HG03378 (cell line): ENCODE measurements at regions not wholly inside any gene's neighbourhood (a gene's known extent, or its start where the extent isn't known, plus 50 kb on each side); places are given as distances from the start of the nearest gene placed in this dataset.

Experiments
- ATAC-seq: cut with Tn5 transposase; IDR thresholded peaks from one replicate; pipeline ENCODE4 v1.9.1; 2021; ENCODE audit warnings: mild to moderate bottlenecking, moderate library complexity; ENCODE audit not compliant: unreplicated experiment

- no peak for ATAC-seq
Measured at GRCh38 chr1:222046684-222047263, 304.9 kb upstream of the DUSP10 start.

DNA sequence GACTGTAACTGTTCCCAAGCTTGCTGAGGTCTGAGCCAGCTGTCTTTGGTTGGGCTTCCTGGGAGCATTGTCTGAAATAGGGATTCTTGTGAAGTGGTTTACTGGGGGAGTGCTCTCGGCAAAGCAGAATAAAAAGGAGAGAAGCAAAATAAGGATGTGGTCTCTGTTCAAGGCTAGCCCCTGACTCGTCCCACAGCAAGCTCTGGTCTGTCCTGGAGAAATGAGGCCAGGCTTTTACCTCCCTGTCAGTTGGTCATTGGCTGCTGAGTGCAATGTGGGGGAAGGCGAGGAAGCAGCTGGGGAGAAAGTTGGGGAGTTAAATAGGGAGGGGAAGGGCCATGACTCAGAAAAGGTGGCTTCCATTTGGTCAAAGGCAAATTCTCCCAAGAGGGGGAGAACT lies 303.9 kb upstream of the DUSP10 start:
- no peak for ATAC-seq

DNA sequence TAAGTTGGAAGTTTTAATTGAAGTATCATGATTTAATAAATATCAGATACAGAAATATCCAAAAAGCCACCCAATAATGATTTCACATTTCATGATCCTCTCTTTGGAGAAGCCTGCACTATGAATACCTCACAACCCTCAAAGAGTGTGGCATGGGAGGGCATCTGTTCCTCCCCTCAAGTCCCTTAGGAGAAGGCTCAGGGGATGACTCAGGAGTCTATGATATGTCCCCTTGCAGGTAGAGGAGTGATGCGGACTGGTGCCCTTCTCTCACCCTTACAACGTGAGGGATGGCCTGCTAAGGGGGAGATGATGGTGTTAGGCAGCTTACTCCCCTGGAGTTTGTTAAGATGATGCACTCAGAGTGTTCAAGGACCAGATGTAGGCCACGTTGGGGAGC lies 303.3 kb upstream of the DUSP10 start:
- no peak for ATAC-seq

DNA sequence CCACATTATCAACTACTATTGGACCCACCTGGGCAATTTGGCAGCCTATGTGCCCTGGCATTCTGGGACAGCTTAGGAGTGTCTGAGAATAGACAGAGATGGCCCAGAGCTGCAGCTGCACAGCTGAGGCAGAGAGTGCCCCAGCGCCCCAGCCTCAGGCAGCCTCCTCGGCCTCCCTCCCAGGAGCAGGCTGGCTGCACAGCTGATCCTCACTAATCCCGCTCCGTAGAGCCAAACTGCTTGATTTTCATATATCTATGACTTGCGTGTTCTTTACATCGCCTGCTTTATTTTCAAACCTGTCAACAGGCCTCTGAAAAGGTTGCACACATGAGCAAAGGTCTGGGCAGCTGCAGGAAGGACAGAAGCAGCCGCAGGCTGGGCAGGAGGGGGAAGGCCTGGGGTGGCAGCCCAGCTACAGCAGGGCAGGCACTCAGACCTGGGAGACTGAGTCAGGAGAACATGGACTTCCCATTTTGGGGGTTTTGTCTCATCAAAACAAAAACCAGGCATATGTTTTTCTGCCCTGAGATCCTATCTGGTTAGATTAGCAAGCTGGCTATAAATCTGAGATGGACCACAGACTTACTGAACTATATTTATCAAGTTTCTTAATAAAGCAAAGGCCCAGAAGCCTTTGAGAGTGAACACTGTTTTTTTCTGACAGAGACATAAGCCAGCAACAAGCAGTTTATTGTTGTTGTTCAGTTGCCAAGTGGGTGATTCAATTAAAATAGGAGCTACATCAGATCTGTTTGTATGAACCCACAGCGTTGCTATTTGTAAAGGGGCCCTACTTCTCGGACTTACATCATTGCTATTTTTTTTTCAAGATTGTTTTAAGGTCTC lies 301.8 kb upstream of the DUSP10 start:
- no peak for ATAC-seq

GRCh38 chr1:222042120-222042519 lies 300.2 kb upstream of the DUSP10 start:
- no peak for ATAC-seq

- ATAC-seq: no peak
Measured at GRCh38 chr1:222040955-222041354, 299.1 kb upstream of the DUSP10 start.

DNA sequence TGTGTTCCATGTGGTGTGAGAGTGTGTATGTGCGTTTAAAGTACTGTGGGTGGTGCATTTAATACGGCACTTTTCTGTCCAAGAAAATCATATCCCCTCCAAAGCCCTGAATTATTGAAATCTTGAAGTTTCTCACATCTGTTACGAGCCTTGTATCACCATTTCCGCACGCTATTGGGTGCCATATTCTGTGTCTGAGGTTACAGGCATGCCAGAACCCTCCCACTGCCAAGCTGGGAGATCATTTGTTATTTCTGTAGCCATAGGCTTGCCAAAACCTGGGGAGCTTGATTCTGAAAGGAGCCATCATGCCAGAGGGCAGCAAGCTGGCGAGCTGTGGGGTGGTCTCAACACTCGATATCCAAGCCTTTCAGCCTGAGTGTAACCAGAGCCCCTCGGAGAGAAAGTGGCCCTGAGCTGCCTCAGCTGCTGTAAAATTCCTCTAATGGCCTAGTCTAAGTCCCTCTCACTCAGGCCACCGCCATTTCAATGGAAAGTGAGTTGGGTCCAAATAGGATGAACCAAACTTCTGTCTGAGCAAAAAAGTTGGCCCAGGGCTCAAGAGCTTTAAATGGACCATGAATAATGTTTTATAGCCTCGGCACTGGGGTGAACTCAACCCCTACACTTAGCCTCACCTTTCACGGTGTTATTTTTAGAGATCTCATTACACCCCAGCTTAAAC lies 298.4 kb upstream of the DUSP10 start:
- no peak for ATAC-seq

DNA sequence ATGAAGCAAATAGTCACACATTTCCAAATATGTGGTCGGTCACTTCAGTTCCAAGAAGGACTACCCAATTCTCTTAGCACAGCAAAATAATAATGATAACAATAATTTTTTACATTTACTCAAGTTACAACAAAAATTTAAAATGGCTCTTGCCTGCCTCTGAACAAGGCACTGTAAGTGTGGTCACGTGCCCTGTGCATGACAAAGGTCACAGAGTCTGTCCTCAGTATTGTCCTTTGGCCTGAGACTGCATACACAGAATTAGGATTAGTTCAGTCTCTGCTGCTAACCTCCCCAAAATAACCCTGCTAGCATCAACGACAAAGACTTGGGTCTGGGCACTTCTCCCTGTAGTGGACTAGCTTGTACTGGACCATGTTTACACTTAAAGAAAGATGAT lies 297.1 kb upstream of the DUSP10 start:
- ATAC-seq: no peak

DNA sequence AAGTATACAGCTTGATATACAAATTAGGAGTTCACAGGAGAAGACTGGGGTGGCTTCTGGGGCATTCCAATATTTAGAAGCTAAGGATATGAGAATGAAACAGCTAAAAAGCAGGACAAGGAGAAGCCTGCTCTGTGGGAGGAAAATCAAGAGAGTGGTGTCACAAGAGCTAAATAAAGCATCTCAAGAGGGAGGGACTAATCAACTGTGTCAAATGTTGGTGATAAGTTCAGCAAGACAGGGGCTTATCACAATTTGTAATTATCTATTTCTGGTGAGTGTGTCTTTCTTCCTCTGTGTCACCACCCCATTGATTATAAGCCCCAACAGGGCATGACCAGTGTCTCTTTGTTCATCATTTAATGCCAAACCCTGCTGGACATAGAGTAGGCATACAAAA lies 295.8 kb upstream of the DUSP10 start:
- no peak for ATAC-seq

- no peak for ATAC-seq
Measured at GRCh38 chr1:222034790-222035189, 292.9 kb upstream of the DUSP10 start.

GRCh38 chr1:222033450-222033849 lies 291.6 kb upstream of the DUSP10 start:
- ATAC-seq: no peak

- ATAC-seq: no peak
Measured at GRCh38 chr1:222031318-222031717, 289.4 kb upstream of the DUSP10 start.

DNA sequence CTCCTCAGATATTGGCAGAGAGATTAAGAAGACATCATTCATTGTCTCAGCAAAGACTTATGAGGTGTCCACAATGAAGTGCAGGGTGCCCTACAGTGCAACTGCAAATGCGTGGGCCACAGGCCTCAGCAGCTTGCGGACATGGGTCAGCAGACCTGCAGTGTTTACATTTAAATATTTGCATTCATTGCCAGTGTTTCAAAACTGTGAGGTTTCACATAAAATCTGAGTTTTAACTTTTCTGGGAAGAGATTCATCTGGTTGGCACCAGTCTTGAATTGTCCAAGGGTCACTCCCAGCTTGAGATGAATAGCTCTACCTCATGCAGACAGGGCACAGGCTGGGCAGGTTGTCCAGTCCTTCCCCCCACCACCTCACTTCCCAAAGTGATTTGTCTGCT lies 286.8 kb upstream of the DUSP10 start:
- no peak for ATAC-seq

DNA sequence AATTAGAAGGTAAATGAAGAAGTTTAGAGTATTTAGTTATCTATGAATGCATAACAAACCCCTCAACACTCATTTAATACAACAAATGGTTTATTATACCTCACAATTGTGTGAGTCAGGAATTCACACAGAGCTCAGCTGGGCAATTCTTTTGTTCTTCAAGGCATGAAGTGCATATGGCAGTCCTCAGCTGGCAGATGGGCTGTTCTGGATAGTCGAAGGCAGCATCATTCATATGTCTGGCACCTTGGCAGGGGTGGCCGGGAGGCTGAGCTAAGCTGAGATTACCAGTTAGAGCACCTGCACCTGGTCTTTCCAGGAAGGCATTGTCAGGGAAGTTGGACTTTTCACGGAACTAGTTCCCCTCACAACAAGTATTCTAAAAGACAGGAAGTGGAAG lies 286.2 kb upstream of the DUSP10 start:
- no peak for ATAC-seq

DNA sequence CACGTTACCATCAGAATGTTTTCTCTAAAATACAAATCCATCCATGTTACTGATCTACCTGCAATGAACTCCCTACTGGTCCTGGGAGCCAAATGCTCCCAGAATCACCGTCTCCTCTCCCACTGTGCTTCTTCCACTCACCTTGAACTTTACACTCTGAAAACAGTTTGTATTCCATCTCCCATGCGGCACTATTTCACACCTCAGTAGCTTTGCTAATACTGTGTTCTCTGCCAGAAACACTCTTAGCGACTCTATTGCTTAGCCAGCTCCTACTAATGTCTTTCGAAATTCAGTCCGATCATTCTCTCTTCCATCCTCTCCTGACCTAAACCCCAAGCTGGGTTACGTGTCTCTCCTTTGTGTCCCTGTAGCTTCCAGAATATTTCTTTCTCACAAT lies 284.4 kb upstream of the DUSP10 start:
- no peak for ATAC-seq

DNA sequence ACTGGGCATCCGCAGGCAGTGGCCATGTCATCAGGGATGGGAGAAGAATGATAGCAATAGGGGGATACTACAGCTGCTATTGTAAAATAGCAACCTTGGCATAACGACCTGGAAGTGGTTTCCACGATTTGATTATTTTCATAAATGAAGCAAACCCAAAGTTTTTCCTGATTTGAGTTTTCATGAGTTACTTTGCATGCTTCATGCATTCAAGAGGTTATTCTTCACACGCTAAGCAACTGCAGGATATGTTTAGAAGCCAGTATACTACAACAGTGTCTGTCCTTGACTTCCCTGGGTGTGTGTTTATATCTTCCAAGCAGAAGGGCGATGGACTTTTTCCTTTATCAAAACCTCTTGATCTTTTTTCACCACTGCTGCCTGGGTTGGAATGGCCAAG lies 281.1 kb upstream of the DUSP10 start:
- no peak for ATAC-seq

DNA sequence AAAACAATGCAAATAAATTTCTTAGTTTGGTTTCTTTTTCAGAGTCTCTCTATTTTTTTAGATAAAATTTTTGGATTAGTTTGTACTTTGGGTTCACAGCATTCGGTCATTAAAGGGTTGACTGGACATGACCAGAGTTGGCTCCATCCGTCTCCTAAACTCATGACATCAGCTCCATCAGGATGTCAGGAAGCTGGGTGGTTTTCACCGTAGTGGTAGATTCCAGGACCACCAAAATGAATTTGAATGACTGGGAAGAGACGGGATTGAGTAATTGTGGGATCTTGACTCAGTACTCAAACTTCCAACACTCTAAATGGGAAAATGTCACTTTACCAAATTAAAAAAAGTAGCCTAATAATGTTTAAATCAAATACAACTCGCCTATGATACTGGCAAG lies 279.2 kb upstream of the DUSP10 start:
- ATAC-seq: no peak

DNA sequence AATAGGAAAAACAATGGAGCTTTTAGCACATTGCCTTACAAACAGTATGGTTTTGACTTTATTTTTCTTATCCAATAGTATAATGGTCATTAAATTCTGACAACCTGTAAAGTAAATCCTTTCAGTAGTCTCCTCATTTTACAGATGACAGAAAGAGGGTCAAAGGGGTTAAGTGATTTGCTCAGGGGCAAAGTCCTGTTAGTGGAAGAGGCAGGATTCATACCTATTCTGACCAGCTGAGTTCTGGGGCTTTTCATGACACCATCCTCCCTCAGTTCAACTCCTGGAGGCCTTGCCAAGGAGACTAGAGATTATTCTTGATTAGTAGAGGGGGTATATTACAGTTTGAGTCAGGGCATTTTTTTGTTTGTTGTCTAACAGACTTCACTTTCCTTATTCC lies 278.7 kb upstream of the DUSP10 start:
- ATAC-seq: no peak

- no peak for ATAC-seq
Measured at GRCh38 chr1:222019029-222019428, 277.1 kb upstream of the DUSP10 start.

DNA sequence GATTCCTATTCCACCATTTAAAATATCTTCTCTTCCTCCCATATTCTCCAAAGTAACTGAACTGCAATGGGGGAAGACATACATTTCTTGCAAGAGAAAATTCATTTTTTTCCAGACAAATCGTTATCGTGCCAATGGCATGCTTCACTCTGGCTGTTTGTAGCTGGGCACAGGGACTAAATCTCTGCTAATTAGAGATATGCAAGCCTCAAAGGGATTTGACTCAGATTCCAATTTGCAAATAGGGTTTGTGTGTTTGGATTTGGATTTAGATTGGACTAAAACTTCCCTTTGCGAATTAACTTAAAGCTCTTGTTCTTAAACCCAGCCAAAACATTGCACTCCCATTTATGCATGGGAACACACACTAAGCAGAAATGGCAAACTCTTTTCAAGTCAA lies 276.2 kb upstream of the DUSP10 start:
- ATAC-seq: no peak

DNA sequence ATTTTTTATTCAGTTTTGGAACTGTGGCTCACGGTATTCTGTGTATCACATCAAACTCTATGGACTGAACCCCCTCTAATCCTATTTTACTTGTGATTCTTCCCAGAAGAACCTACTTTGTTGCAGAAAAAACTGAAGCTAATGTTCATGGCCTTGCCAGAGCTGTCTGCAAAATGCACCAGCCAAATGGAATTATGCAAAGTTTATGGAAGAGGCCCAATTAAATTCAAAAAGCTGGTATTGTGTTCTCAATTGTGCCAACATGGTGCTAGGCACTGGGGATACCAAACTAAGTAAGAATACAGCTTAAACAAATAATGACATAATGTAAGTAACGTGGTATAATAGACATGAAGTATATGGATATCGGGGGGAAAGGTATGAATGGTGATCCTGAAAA lies 273.8 kb upstream of the DUSP10 start:
- no peak for ATAC-seq

DNA sequence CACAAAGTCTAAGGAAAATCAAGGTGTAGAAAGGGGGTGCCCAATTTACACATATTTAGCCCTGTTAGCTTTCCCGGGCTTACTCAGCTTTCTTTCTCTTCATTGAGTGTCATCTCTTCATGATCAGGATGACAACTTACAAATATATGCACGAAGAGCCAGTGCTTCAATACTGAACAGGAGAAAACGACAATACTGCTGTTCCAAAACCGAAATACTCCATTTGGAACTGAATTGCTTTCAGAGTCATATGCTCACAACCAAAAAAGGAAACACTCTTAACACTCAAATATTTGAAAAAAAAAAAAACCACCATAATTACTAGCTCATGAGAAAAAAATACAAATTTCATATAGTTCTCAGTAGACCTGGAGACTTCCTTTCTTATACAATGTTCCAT lies 272.1 kb upstream of the DUSP10 start:
- no peak for ATAC-seq
